ENCODE measurements at regions not wholly inside any gene's neighbourhood (a gene's known extent, or its start where the extent isn't known, plus 50 kb on each side); places are given as distances from the start of the nearest gene placed in this dataset.

GRCh38 chr9:135299651-135300345 lies 179.8 kb upstream of the PPP1R26 start:
- H2BK15ac ChIP-seq (ENCODE audit: low read depth, poor library complexity, severe bottlenecking), result no peak overlapping the region
- H3K27ac ChIP-seq (ENCODE audit: low read length, poor library complexity, severe bottlenecking), result no peak overlapping the region
- H3K36me3 ChIP-seq (ENCODE audit: control insufficient read depth in 1 of 2, insufficient read depth in 2 of 2, low read depth in 1 of 2, low read length in 2 of 2), result no peaks in the 10 kb centered on the region
- H4K8ac ChIP-seq (ENCODE audit: low read length), result no peak overlapping the region
- no peaks in the 10 kb centered on the region for H3K79me1 ChIP-seq (replicated peaks; ENCODE audit: low read length, poor library complexity, severe bottlenecking)
- no peaks in the 10 kb centered on the region for H3K4me1 ChIP-seq (ENCODE audit: control insufficient read depth, insufficient read depth, low read depth, low read length)
- no peak overlapping the region for H3K9ac ChIP-seq (ENCODE audit: low read length)
- no peak overlapping the region for H3K4ac ChIP-seq (ENCODE audit: low read depth in 1 of 2, low read length in 2 of 2)
- H3K9me3 ChIP-seq (ENCODE audit: control insufficient read depth, low read length), result no peaks in the 10 kb centered on the region
- H2AK5ac ChIP-seq (ENCODE audit: low read length, severe bottlenecking), result no peak overlapping the region
- no peak overlapping the region for H3K18ac ChIP-seq (ENCODE audit: low read depth in 1 of 2, low read length in 2 of 2)
- H3K23ac ChIP-seq (ENCODE audit: low read length in 2 of 2), result no peak overlapping the region
- H2AFZ ChIP-seq (ENCODE audit: low read depth, low read length), result no peak overlapping the region
- peaks cover 0 to 43% of the 10 kb centered on the region in 2 experiments for H3K27me3 ChIP-seq (ENCODE audit: control insufficient read depth in 1 of 2, insufficient read depth in 1 of 2, low read length in 2 of 2)
- no peak overlapping the region for H4K91ac ChIP-seq (ENCODE audit: low read length)
- H2BK5ac ChIP-seq (ENCODE audit: low read depth, low read length, poor library complexity, severe bottlenecking), result no peak overlapping the region
- no peak overlapping the region for H3K4me2 ChIP-seq (ENCODE audit: low read length, poor library complexity, severe bottlenecking)
- no peak overlapping the region for H2BK120ac ChIP-seq (ENCODE audit: low read depth, low read length)
- no peak overlapping the region for H2BK12ac ChIP-seq (ENCODE audit: low read length in 2 of 2)
- no peak overlapping the region for H3K4me3 ChIP-seq (ENCODE audit: insufficient read depth in 1 of 2, low read depth in 1 of 2, low read length in 2 of 2)
- H3K14ac ChIP-seq (ENCODE audit: low read length in 2 of 2), result no peak overlapping the region
- DNase-seq, result no peak
- WGBS, result 76% methylated on average over 14 of the region's 16 CpGs

- Histone ChIP-seq H3K4me1 (ENCODE audit: control insufficient read depth, insufficient read depth, low read depth, low read length) (no peaks in the 10 kb centered on the region), H2AK5ac (ENCODE audit: low read length, severe bottlenecking) (no peak overlapping the region), H3K27me3 (ENCODE audit: control insufficient read depth in 1 of 2, insufficient read depth in 1 of 2, low read length in 2 of 2) (peaks cover 0 to 39% of the 10 kb centered on the region in 2 experiments), H3K4me3 (ENCODE audit: insufficient read depth in 1 of 2, low read depth in 1 of 2, low read length in 2 of 2) (no peak overlapping the region), H2AFZ (ENCODE audit: low read depth, low read length) (no peak overlapping the region), H3K27ac (ENCODE audit: low read length, poor library complexity, severe bottlenecking) (no peak overlapping the region), H3K9ac (ENCODE audit: low read length) (no peak overlapping the region), H3K36me3 (ENCODE audit: control insufficient read depth in 1 of 2, insufficient read depth in 2 of 2, low read depth in 1 of 2, low read length in 2 of 2) (no peaks in the 10 kb centered on the region), H2BK5ac (ENCODE audit: low read depth, low read length, poor library complexity, severe bottlenecking) (no peak overlapping the region), H4K8ac (ENCODE audit: low read length) (no peak overlapping the region), H3K79me1 (replicated peaks; ENCODE audit: low read length, poor library complexity, severe bottlenecking) (no peaks in the 10 kb centered on the region), H3K4ac (ENCODE audit: low read depth in 1 of 2, low read length in 2 of 2) (no peak overlapping the region), H3K14ac (ENCODE audit: low read length in 2 of 2) (no peak overlapping the region), H2BK12ac (ENCODE audit: low read length in 2 of 2) (no peak overlapping the region), H4K91ac (ENCODE audit: low read length) (no peak overlapping the region), H3K23ac (ENCODE audit: low read length in 2 of 2) (no peak overlapping the region), H2BK15ac (ENCODE audit: low read depth, poor library complexity, severe bottlenecking) (no peak overlapping the region), H3K9me3 (ENCODE audit: control insufficient read depth, low read length) (no peaks in the 10 kb centered on the region), H3K4me2 (ENCODE audit: low read length, poor library complexity, severe bottlenecking) (no peak overlapping the region), H2BK120ac (ENCODE audit: low read depth, low read length) (no peak overlapping the region), H3K18ac (ENCODE audit: low read depth in 1 of 2, low read length in 2 of 2) (no peak overlapping the region)
- no peak for DNase-seq
- whole genome bisulfite sequencing, result 71% methylated on average over 18 of the region's 21 CpGs
Observed at GRCh38 chr9:135300346-135301141, 179.0 kb upstream of the PPP1R26 start.

- Histone ChIP-seq H2BK15ac (ENCODE audit: low read depth, poor library complexity, severe bottlenecking) (no peak overlapping the region), H3K4me1 (ENCODE audit: control insufficient read depth, insufficient read depth, low read depth, low read length) (no peaks in the 10 kb centered on the region), H3K36me3 (ENCODE audit: control insufficient read depth in 1 of 2, insufficient read depth in 2 of 2, low read depth in 1 of 2, low read length in 2 of 2) (no peaks in the 10 kb centered on the region), H3K27me3 (ENCODE audit: control insufficient read depth in 1 of 2, insufficient read depth in 1 of 2, low read length in 2 of 2) (peaks cover 0 to 32% of the 10 kb centered on the region in 2 experiments), H3K14ac (ENCODE audit: low read length in 2 of 2) (no peak overlapping the region), H3K79me1 (replicated peaks; ENCODE audit: low read length, poor library complexity, severe bottlenecking) (no peaks in the 10 kb centered on the region), H3K4me3 (ENCODE audit: insufficient read depth in 1 of 2, low read depth in 1 of 2, low read length in 2 of 2) (no peak overlapping the region), H3K27ac (ENCODE audit: low read length, poor library complexity, severe bottlenecking) (no peak overlapping the region), H3K9ac (ENCODE audit: low read length) (no peak overlapping the region), H3K23ac (ENCODE audit: low read length in 2 of 2) (no peak overlapping the region), H2BK5ac (ENCODE audit: low read depth, low read length, poor library complexity, severe bottlenecking) (no peak overlapping the region), H2AK5ac (ENCODE audit: low read length, severe bottlenecking) (no peak overlapping the region), H2BK12ac (ENCODE audit: low read length in 2 of 2) (no peak overlapping the region), H3K4ac (ENCODE audit: low read depth in 1 of 2, low read length in 2 of 2) (no peak overlapping the region), H4K91ac (ENCODE audit: low read length) (no peak overlapping the region), H3K18ac (ENCODE audit: low read depth in 1 of 2, low read length in 2 of 2) (no peak overlapping the region), H2AFZ (ENCODE audit: low read depth, low read length) (no peak overlapping the region), H3K4me2 (ENCODE audit: low read length, poor library complexity, severe bottlenecking) (no peak overlapping the region), H4K8ac (ENCODE audit: low read length) (no peak overlapping the region), H2BK120ac (ENCODE audit: low read depth, low read length) (no peak overlapping the region), H3K9me3 (ENCODE audit: control insufficient read depth, low read length) (no peaks in the 10 kb centered on the region)
- no peak for DNase-seq
- WGBS, result 77% methylated on average over 39 of the region's 40 CpGs
Observed at GRCh38 chr9:135301271-135302263, 178.0 kb upstream of the PPP1R26 start.

All from mesenchymal stem cell (in vitro differentiated cells and primary cell).